ENCODE measurements at regions not wholly inside any gene's neighbourhood (a gene's known extent, or its start where the extent isn't known, plus 50 kb on each side); places are given as distances from the start of the nearest gene placed in this dataset.

DNA sequence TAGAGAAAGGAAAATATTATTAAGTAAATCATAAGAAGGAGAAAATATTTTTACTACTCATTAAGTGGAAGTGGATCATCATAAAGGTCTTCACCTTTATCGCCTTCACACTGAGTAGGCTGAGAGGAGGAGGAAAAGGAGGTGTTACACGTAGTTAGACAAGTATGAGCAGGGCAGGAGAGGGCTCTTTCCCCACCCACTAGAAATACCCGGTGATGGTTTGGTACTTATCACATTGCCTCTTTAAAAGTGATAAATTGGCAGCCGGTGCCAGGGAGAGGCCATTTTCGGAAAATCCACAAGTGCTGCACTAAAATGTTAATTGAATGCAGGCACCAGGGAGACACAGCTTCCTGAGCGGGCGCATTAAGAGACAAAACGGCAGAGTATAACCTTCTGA, 598.7 kb upstream of the SOX11 start:
- TF ChIP-seq, protein P1, sequence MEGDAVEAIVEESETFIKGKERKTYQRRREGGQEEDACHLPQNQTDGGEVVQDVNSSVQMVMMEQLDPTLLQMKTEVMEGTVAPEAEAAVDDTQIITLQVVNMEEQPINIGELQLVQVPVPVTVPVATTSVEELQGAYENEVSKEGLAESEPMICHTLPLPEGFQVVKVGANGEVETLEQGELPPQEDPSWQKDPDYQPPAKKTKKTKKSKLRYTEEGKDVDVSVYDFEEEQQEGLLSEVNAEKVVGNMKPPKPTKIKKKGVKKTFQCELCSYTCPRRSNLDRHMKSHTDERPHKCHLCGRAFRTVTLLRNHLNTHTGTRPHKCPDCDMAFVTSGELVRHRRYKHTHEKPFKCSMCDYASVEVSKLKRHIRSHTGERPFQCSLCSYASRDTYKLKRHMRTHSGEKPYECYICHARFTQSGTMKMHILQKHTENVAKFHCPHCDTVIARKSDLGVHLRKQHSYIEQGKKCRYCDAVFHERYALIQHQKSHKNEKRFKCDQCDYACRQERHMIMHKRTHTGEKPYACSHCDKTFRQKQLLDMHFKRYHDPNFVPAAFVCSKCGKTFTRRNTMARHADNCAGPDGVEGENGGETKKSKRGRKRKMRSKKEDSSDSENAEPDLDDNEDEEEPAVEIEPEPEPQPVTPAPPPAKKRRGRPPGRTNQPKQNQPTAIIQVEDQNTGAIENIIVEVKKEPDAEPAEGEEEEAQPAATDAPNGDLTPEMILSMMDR (conservative IDR thresholded peaks at IDR 0.05; ENCODE audit: control insufficient read depth, insufficient read depth, low read depth, low read length) = no peak
- DNase-seq (ENCODE audit: low read depth) = no peak
- H3K4me3 ChIP-seq (ENCODE audit: control insufficient read depth, low read depth, low read length) = no peak overlapping the region

DNA sequence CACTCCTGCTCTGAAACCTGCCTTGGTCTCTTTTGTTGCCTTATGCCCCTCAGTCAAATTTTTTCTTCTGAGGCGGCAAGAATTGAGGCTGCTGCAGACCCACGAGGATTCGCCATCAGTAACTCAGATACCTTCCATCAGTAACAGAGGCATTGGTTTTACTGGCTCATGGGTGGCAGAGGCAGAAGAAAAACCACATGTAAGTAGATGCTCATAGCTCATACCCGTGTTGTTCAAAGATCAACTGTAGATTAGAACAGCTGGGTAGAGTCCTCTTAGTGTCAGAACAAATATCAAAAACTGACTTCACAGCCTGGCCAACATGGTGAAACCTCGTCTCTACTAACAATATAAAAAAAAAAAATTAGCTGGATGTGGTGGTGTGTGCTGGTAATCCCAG, 598.0 kb upstream of the SOX11 start:
- H3K4me3 ChIP-seq (ENCODE audit: control insufficient read depth, low read depth, low read length) = no peak overlapping the region
- DNase-seq (ENCODE audit: low read depth) = no peak
- TF ChIP-seq, protein P1 (conservative IDR thresholded peaks at IDR 0.05; ENCODE audit: control insufficient read depth, insufficient read depth, low read depth, low read length) = no peak

GRCh38 chr2:5098286-5098685, 593.9 kb upstream of the SOX11 start:
- TF ChIP-seq, protein P1 (conservative IDR thresholded peaks at IDR 0.05; ENCODE audit: control insufficient read depth, insufficient read depth, low read depth, low read length) = no peak
- no peak overlapping the region for H3K4me3 ChIP-seq (ENCODE audit: control insufficient read depth, low read depth, low read length)
- DNase-seq (ENCODE audit: low read depth) = no peak

DNA sequence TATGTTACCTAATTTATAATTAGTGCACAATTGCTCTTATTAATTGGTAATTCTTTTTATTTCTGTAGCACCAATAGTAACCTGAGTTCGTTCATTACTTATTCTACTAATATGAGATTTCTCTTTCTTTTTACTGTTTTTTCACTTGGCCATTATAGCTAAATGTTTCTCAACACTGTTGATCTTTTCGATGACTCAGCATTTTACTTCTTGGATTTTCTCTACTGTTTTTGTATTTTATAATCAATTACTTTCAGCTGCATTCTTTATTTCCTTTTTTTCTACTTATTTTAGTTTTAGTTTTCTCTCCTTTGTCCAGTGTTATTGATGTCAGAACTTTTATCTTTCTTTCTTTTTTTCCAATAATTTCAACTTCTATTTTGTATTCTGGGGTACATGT, 589.4 kb upstream of the SOX11 start:
- DNase-seq (ENCODE audit: low read depth) = no peak
- TF ChIP-seq, protein P1 (conservative IDR thresholded peaks at IDR 0.05; ENCODE audit: control insufficient read depth, insufficient read depth, low read depth, low read length) = no peak
- H3K4me3 ChIP-seq (ENCODE audit: control insufficient read depth, low read depth, low read length) = no peak overlapping the region

DNA sequence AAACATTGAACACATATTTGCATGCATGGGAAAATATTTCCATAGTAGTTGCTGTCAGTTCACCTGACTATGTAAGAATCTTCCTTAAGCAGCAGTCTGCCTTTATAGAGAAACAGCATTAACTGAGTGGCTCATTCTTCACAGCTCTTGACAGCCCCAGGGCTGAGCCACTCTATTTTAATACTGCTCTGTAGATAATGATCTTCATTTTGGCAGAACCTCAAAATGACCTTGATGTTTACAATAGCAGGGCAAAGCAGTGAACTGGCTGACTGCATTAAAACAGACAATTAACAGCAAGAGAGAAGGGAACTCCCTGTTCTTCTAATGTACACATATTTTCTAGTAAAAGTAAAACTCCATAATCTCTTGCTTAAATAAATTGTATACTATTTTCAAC, 580.6 kb upstream of the SOX11 start:
- DNase-seq (ENCODE audit: low read depth) = no peak
- no peak overlapping the region for H3K4me3 ChIP-seq (ENCODE audit: control insufficient read depth, low read depth, low read length)
- TF ChIP-seq, protein P1 (conservative IDR thresholded peaks at IDR 0.05; ENCODE audit: control insufficient read depth, insufficient read depth, low read depth, low read length) = no peak

GRCh38 chr2:5119046-5119445, 573.1 kb upstream of the SOX11 start:
- H3K4me3 ChIP-seq (ENCODE audit: control insufficient read depth, low read depth, low read length) = no peak overlapping the region
- TF ChIP-seq, protein P1 (conservative IDR thresholded peaks at IDR 0.05; ENCODE audit: control insufficient read depth, insufficient read depth, low read depth, low read length) = no peak
- DNase-seq (ENCODE audit: low read depth) = no peak

DNA sequence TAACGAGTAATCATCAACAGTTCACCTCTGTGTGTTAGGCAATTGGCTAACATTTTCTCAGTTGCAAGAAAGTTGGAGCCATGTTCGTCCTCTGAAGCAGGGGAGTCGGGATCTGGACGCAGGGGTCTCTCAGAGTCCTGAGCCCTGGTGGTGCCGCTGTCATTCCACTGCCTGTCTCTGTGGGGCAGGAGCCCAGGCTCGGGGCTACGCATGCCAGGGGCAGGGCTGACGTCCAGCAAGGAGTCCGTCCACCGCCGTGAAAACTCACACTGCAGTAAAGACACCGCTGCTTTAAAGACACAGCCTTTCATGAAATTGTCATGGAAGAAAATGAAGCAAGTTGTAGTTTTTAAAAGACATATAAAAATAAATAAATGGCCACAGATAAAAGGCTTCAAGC, 571.1 kb upstream of the SOX11 start:
- TF ChIP-seq, protein P1 (conservative IDR thresholded peaks at IDR 0.05; ENCODE audit: control insufficient read depth, insufficient read depth, low read depth, low read length) = no peak
- no peak for DNase-seq (ENCODE audit: low read depth)
- no peak overlapping the region for H3K4me3 ChIP-seq (ENCODE audit: control insufficient read depth, low read depth, low read length)
